ENCODE measurements at regions not wholly inside any gene's neighbourhood (a gene's known extent, or its start where the extent isn't known, plus 50 kb on each side); places are given as distances from the start of the nearest gene placed in this dataset.

- ATAC-seq (ENCODE audit: low read depth in 2 of 2) (no peak), DNase-seq (no peak)
- Histone ChIP-seq H3K4me1 (ENCODE audit: control insufficient read depth, insufficient read depth, low read length, poor library complexity, severe bottlenecking) (no peaks in the 10 kb centered on the region), H3K27me3 (ENCODE audit: control insufficient read depth, insufficient read depth, low read length) (no peaks in the 10 kb centered on the region), H3K27ac (ENCODE audit: insufficient read depth, low read length, poor library complexity, severe bottlenecking) (no peak overlapping the region), H3K36me3 (ENCODE audit: control insufficient read depth, insufficient read depth, low read length) (no peaks in the 10 kb centered on the region), H3K9me3 (ENCODE audit: control insufficient read depth in 2 of 2, low read length in 2 of 2) (no peaks in the 10 kb centered on the region), H3K4me3 (ENCODE audit: low read depth, low read length) (no peak overlapping the region)
- Mint-ChIP-seq H3K9me3 (no peaks in the 10 kb centered on the region), H3K4me1 (peaks cover 0 to 5% (median 0%) of the 10 kb centered on the region in 4 donors), H3K27me3 (no peaks in the 10 kb centered on the region), H3K4me3 (no peak overlapping the region), H3K27ac (no peak overlapping the region), H3K36me3 (no peaks in the 10 kb centered on the region)
Measured at GRCh38 chr14:65345266-65345665, 67.3 kb upstream of the FUT8 start.

DNA sequence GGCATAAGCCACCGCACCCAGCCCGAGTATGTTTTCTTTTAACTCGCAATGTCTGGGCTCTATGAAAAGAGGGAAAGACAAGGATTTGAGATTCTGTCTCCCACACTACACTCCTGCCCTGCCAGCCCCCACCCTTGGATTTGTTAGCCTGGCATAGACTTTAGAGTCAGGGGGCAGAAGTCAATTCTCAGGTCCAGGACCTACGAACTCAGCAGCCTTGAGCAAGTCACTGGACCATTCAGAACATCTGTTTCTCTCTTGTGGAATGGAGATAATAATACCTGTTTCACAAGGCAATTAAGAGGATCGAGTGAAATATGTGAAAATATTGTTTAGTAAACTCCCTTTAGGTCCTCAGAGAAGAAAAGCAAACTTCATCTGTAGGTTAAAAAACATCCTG lies 66.1 kb upstream of the FUT8 start:
- Histone ChIP-seq H3K4me3 (ENCODE audit: low read depth, low read length) (no peak overlapping the region), H3K4me1 (ENCODE audit: control insufficient read depth, insufficient read depth, low read length, poor library complexity, severe bottlenecking) (no peaks in the 10 kb centered on the region), H3K9me3 (ENCODE audit: control insufficient read depth in 2 of 2, low read length in 2 of 2) (no peaks in the 10 kb centered on the region), H3K27ac (ENCODE audit: insufficient read depth, low read length, poor library complexity, severe bottlenecking) (no peak overlapping the region), H3K27me3 (ENCODE audit: control insufficient read depth, insufficient read depth, low read length) (no peaks in the 10 kb centered on the region), H3K36me3 (ENCODE audit: control insufficient read depth, insufficient read depth, low read length) (no peaks in the 10 kb centered on the region)
- H3K9me3 Mint-ChIP-seq: no peaks in the 10 kb centered on the region
- ATAC-seq (ENCODE audit: low read depth in 2 of 2) (no peak), DNase-seq (no peak)
- H3K4me3 Mint-ChIP-seq: no peak overlapping the region
- no peaks in the 10 kb centered on the region for H3K36me3 Mint-ChIP-seq
- no peaks in the 10 kb centered on the region for H3K27me3 Mint-ChIP-seq
- H3K4me1 Mint-ChIP-seq: peaks cover 0 to 5% (median 0%) of the 10 kb centered on the region in 4 donors
- peak overlapping the region in 1 of 3 donors; percentile 80 for H3K27ac Mint-ChIP-seq

DNA sequence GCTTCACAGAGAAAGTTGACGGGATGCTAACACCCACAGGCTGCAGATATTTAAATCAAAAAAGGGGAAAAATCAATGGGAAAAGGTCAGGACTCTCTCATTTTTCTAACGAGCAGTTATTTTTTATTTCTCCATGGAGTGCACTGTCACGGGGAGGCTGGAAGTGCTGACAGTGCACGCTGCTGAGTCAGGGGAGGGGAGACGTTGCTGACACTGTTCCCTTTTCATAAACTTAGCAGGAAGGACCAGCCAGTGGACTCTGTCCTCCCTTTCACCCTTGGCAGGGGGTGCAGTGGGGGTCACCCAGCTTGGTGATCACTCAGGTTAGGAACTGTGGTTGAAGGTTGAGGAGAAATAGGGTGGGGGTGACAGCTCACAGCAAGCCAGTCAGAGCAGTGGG lies 65.6 kb upstream of the FUT8 start:
- ATAC-seq (ENCODE audit: low read depth in 2 of 2): no peak
- H3K27me3 Mint-ChIP-seq: no peaks in the 10 kb centered on the region
- H3K36me3 Mint-ChIP-seq: no peaks in the 10 kb centered on the region

DNA sequence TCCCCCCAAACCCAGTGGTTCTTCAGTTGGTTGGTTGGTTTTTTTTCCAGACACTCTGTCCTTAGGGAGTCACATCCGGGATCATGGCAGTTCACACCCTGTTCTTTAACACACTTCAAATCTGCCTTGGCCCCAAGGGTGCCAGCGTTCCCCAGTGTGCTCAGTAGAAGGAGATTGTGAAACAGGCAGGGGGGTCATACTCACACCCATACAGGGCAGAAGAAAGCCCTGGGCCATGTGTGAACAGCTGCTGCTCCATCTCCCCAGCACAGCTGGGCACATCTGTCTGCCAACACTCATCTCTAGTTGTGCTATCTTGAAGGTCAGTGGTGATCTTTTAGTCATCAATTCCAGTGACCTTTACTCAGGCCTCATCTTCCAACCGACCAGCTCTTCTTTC lies 64.4 kb upstream of the FUT8 start:
- Histone ChIP-seq H3K27me3 (ENCODE audit: control insufficient read depth, insufficient read depth, low read length) (no peaks in the 10 kb centered on the region), H3K27ac (ENCODE audit: insufficient read depth, low read length, poor library complexity, severe bottlenecking) (no peak overlapping the region), H3K4me3 (ENCODE audit: low read depth, low read length) (no peak overlapping the region), H3K9me3 (ENCODE audit: control insufficient read depth in 2 of 2, low read length in 2 of 2) (no peaks in the 10 kb centered on the region), H3K36me3 (ENCODE audit: control insufficient read depth, insufficient read depth, low read length) (no peaks in the 10 kb centered on the region), H3K4me1 (ENCODE audit: control insufficient read depth, insufficient read depth, low read length, poor library complexity, severe bottlenecking) (no peaks in the 10 kb centered on the region)
- Mint-ChIP-seq H3K27me3 (no peaks in the 10 kb centered on the region), H3K36me3 (no peaks in the 10 kb centered on the region), H3K4me3 (no peak overlapping the region), H3K27ac (no peak overlapping the region), H3K9me3 (no peaks in the 10 kb centered on the region), H3K4me1 (peaks cover 0 to 5% (median 0%) of the 10 kb centered on the region in 4 donors)
- ATAC-seq (ENCODE audit: low read depth in 2 of 2) (no peak), DNase-seq (no peak)

More for the DNA sequence above, 65.6 kb upstream of the FUT8 start:
- H3K4me3 ChIP-seq (ENCODE audit: low read depth, low read length): no peak overlapping the region
- H3K36me3 ChIP-seq (ENCODE audit: control insufficient read depth, insufficient read depth, low read length): no peaks in the 10 kb centered on the region
- H3K4me1 Mint-ChIP-seq: peaks cover 0 to 5% (median 0%) of the 10 kb centered on the region in 4 donors
- no peaks in the 10 kb centered on the region for H3K9me3 Mint-ChIP-seq
- H3K27me3 ChIP-seq (ENCODE audit: control insufficient read depth, insufficient read depth, low read length): no peaks in the 10 kb centered on the region
- no peak overlapping the region for H3K4me3 Mint-ChIP-seq
- no peaks in the 10 kb centered on the region for H3K9me3 ChIP-seq (ENCODE audit: control insufficient read depth in 2 of 2, low read length in 2 of 2)
- H3K4me1 ChIP-seq (ENCODE audit: control insufficient read depth, insufficient read depth, low read length, poor library complexity, severe bottlenecking): no peaks in the 10 kb centered on the region
- no peak overlapping the region for H3K27ac ChIP-seq (ENCODE audit: insufficient read depth, low read length, poor library complexity, severe bottlenecking)
- no peak for DNase-seq
- H3K27ac Mint-ChIP-seq: no peak overlapping the region

- no peaks in the 10 kb centered on the region for H3K27me3 ChIP-seq (ENCODE audit: control insufficient read depth, insufficient read depth, low read length)
- H3K27ac ChIP-seq (ENCODE audit: insufficient read depth, low read length, poor library complexity, severe bottlenecking): no peak overlapping the region
- Mint-ChIP-seq H3K9me3 (no peaks in the 10 kb centered on the region), H3K36me3 (no peaks in the 10 kb centered on the region), H3K27me3 (no peaks in the 10 kb centered on the region), H3K4me1 (peaks cover 0 to 5% (median 0%) of the 10 kb centered on the region in 4 donors), H3K4me3 (no peak overlapping the region), H3K27ac (peak overlapping the region in 1 of 3 donors; percentile 11)
- DNase-seq (no peak), ATAC-seq (ENCODE audit: low read depth in 2 of 2) (no peak)
- no peaks in the 10 kb centered on the region for H3K36me3 ChIP-seq (ENCODE audit: control insufficient read depth, insufficient read depth, low read length)
- no peak overlapping the region for H3K4me3 ChIP-seq (ENCODE audit: low read depth, low read length)
- H3K4me1 ChIP-seq (ENCODE audit: control insufficient read depth, insufficient read depth, low read length, poor library complexity, severe bottlenecking): no peaks in the 10 kb centered on the region
- H3K9me3 ChIP-seq (ENCODE audit: control insufficient read depth in 2 of 2, low read length in 2 of 2): no peaks in the 10 kb centered on the region
Measured at GRCh38 chr14:65349100-65349499, 63.4 kb upstream of the FUT8 start.

GRCh38 chr14:65351493-65352194 lies 60.9 kb upstream of the FUT8 start:
- no peaks in the 10 kb centered on the region for H3K27me3 Mint-ChIP-seq
- DNase-seq: no peak
- no peaks in the 10 kb centered on the region for H3K36me3 Mint-ChIP-seq
- no peak for ATAC-seq (ENCODE audit: low read depth in 2 of 2)
- H3K27ac ChIP-seq (ENCODE audit: insufficient read depth, low read length, poor library complexity, severe bottlenecking): no peak overlapping the region
- peaks cover 0 to 2% (median 0%) of the 10 kb centered on the region in 7 donors for H3K9me3 Mint-ChIP-seq
- no peaks in the 10 kb centered on the region for H3K36me3 ChIP-seq (ENCODE audit: control insufficient read depth, insufficient read depth, low read length)
- peaks cover 0 to 6% (median 0%) of the 10 kb centered on the region in 4 donors for H3K4me1 Mint-ChIP-seq
- no peak overlapping the region for H3K4me3 Mint-ChIP-seq
- no peaks in the 10 kb centered on the region for H3K4me1 ChIP-seq (ENCODE audit: control insufficient read depth, insufficient read depth, low read length, poor library complexity, severe bottlenecking)
- no peaks in the 10 kb centered on the region for H3K27me3 ChIP-seq (ENCODE audit: control insufficient read depth, insufficient read depth, low read length)
- no peak overlapping the region for H3K27ac Mint-ChIP-seq
- H3K9me3 ChIP-seq (ENCODE audit: control insufficient read depth in 2 of 2, low read length in 2 of 2): no peaks in the 10 kb centered on the region
- no peak overlapping the region for H3K4me3 ChIP-seq (ENCODE audit: low read depth, low read length)

- Histone ChIP-seq H3K9me3 (ENCODE audit: control insufficient read depth in 2 of 2, low read length in 2 of 2) (no peaks in the 10 kb centered on the region), H3K36me3 (ENCODE audit: control insufficient read depth, insufficient read depth, low read length) (no peaks in the 10 kb centered on the region), H3K4me3 (ENCODE audit: low read depth, low read length) (no peak overlapping the region), H3K27ac (ENCODE audit: insufficient read depth, low read length, poor library complexity, severe bottlenecking) (no peak overlapping the region), H3K27me3 (ENCODE audit: control insufficient read depth, insufficient read depth, low read length) (no peaks in the 10 kb centered on the region), H3K4me1 (ENCODE audit: control insufficient read depth, insufficient read depth, low read length, poor library complexity, severe bottlenecking) (no peaks in the 10 kb centered on the region)
- Mint-ChIP-seq H3K36me3 (no peaks in the 10 kb centered on the region), H3K4me1 (peaks cover 0 to 10% (median 0%) of the 10 kb centered on the region in 4 donors), H3K27ac (peak overlapping the region in 1 of 3 donors; percentile 22), H3K4me3 (no peak overlapping the region), H3K27me3 (no peaks in the 10 kb centered on the region), H3K9me3 (peaks cover 0 to 2% (median 0%) of the 10 kb centered on the region in 7 donors)
- ATAC-seq (ENCODE audit: low read depth in 2 of 2) (peak; percentile 50 to 52), DNase-seq (peak in 1 of 3 donors; percentile 60)
Measured at GRCh38 chr14:65352964-65353530, 59.5 kb upstream of the FUT8 start.

DNA sequence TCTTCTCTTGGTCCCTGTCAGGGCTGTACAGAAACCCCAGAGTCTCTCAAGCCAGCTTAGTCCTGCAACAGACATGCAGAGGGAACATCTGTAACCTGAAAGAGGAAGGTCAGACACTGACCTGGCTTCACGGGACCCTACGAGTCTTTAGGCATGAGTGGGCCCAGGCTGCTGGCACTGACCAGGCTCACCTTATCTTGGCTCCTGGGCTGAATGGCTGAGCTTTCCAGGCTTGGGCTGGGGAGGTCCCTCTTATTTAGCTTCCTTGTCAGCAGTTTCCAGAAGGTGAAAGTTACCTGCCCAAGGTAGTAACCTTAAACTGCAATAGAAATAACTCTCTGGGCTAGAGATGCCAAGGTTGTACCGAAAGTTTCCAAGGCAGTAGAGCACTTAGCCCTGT lies 58.4 kb upstream of the FUT8 start:
- ATAC-seq (ENCODE audit: low read depth in 2 of 2): no peak
- Mint-ChIP-seq H3K27me3 (no peaks in the 10 kb centered on the region), H3K4me3 (no peak overlapping the region), H3K36me3 (no peaks in the 10 kb centered on the region), H3K4me1 (peaks cover 0 to 10% (median 0%) of the 10 kb centered on the region in 4 donors), H3K27ac (no peak overlapping the region), H3K9me3 (peaks cover 0 to 2% (median 0%) of the 10 kb centered on the region in 7 donors)
- Histone ChIP-seq H3K9me3 (ENCODE audit: control insufficient read depth in 2 of 2, low read length in 2 of 2) (no peaks in the 10 kb centered on the region), H3K4me3 (ENCODE audit: low read depth, low read length) (no peak overlapping the region), H3K4me1 (ENCODE audit: control insufficient read depth, insufficient read depth, low read length, poor library complexity, severe bottlenecking) (no peaks in the 10 kb centered on the region), H3K27me3 (ENCODE audit: control insufficient read depth, insufficient read depth, low read length) (no peaks in the 10 kb centered on the region), H3K27ac (ENCODE audit: insufficient read depth, low read length, poor library complexity, severe bottlenecking) (no peak overlapping the region), H3K36me3 (ENCODE audit: control insufficient read depth, insufficient read depth, low read length) (no peaks in the 10 kb centered on the region)
- DNase-seq: no peak

Measured in CD4-positive, CD25-positive, alpha-beta regulatory T cell (primary cell).